ENCODE measurements at regions not wholly inside any gene's neighbourhood (a gene's known extent, or its start where the extent isn't known, plus 50 kb on each side); places are given as distances from the start of the nearest gene placed in this dataset.

- ATAC-seq (ENCODE audit: poor library complexity) (no peak), DNase-seq (no peak)
- intact Hi-C loops (cut with DNase I), result no loop called here
Observed at GRCh38 chr13:62906896-62907295, 1491.2 kb upstream of the PCDH20 start.

GRCh38 chr13:62906469-62906868, 1490.8 kb upstream of the PCDH20 start:
- no peak for DNase-seq
- intact Hi-C loops (cut with DNase I), result no loop called here
- no peak for ATAC-seq (ENCODE audit: poor library complexity)

- DNase-seq (no peak), ATAC-seq (ENCODE audit: poor library complexity) (no peak)
- intact Hi-C loops (cut with DNase I), result no loop called here
Observed at GRCh38 chr13:62887046-62887445, 1471.4 kb upstream of the PCDH20 start.

DNA sequence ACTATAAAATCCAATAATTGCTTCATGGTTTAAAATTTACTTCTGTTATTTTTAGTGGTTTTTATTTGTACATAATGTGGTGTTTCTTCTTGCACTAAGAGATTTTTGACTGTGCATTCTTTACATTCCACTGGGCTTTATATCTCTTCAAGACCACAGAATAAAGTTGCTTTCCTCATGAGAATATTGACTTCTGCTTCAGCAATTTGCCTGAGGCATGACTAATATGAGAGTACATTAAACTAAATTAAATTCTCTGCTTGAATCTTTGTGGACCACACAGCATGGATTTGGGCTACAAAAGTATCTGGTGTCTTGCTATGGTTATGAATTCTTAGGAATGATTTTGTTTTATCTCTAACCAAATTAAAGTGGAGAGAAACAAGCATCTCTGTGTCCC, 1463.4 kb upstream of the PCDH20 start:
- intact Hi-C loops (cut with DNase I), result no loop called here
- no peak for DNase-seq
- ATAC-seq (ENCODE audit: poor library complexity), result no peak

DNA sequence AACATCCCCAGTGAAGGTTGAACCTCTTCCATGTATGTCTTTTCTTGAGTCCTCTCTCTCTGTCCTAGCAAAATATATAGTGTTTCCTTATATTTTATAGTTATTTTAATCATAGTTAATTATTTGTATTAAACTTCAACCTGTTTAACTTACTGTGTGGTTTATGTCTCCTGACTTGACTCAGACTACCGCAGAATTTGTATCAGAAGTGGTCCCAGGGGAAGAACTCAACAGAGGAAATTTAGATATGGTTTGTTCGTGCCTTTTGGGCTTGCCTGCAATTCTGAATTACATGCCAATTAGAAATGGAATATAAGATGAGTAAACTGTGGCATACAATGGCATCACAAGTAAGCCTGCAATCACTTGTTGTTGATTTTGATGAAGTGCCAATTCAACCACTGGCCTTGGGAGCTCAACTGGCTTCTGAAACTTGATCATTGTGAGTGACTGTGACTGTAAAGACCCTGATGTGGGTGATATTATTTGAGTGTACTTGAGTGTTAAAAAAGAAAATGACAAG, 1459.5 kb upstream of the PCDH20 start:
- no peak for ATAC-seq (ENCODE audit: poor library complexity)
- no peak for DNase-seq
- intact Hi-C loops (cut with DNase I), result no loop called here

GRCh38 chr13:62850331-62850730, 1434.7 kb upstream of the PCDH20 start:
- ATAC-seq (ENCODE audit: poor library complexity) (no peak), DNase-seq (no peak)
- intact Hi-C loops (cut with DNase I), result no loop called here

DNA sequence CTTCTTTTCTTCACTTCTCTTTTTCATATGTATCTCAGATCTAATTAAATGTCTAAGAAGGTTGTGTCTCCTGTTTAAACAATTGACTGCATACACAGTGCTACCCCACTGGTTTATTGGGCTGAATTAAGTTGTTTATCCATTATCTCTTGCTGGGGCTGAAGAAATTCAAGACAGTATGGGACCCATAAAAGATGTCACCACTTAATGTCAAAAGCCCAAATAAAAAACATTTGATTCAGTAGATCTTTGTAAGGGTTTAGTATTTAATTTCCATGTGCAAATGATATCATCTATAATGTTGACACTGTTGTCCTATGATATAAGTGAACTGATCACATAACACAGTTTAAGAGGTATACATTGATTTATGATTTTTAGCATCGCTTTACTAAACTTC, 1431.9 kb upstream of the PCDH20 start:
- intact Hi-C loops (cut with DNase I), result no loop called here
- no peak for ATAC-seq (ENCODE audit: poor library complexity)
- no peak for DNase-seq

DNA sequence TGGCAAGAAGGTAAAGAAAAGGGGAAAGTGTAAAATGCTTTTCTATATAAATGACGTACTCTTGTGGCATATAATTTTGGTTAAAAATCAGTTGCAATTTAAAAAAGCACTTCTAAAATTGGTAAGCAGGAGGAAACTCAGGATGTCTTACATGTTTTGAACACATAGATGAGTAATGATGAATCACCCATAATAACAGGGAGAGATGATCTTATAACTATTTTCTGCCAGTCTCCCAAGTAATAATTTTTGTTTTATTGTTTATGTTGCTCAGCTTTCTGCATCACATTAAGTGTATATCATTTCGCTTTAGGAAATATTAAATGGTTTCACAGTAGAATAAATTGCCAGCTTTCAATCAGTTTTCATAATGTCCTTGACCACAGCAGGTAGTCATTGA, 1430.7 kb upstream of the PCDH20 start:
- ATAC-seq (ENCODE audit: poor library complexity) (no peak), DNase-seq (no peak)
- intact Hi-C loops (cut with DNase I), result no loop called here

DNA sequence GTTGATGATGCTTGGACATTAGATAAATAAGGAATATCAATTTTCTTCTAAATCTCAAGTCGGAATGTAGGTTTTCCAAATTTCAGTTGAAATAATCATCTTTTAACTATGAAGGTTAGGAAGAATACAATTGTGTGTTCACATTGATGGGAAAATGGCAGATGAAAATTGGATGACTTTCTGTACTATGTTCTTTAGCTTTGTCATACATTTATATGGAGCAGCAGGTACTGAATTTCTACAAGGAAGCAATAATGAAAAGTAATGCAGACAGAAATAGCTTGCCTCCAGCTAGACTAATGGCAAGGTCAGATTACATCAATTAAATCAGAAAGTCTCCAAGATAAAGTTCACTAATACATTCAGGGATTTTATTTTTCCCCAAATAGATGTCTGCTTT, 1423.7 kb upstream of the PCDH20 start:
- DNase-seq (no peak), ATAC-seq (ENCODE audit: poor library complexity) (no peak)
- intact Hi-C loops (cut with DNase I), result no loop called here

- no peak for ATAC-seq (ENCODE audit: poor library complexity)
- DNase-seq, result no peak
- intact Hi-C loops (cut with DNase I), result no loop called here
Observed at GRCh38 chr13:62838929-62839328, 1423.3 kb upstream of the PCDH20 start.

DNA sequence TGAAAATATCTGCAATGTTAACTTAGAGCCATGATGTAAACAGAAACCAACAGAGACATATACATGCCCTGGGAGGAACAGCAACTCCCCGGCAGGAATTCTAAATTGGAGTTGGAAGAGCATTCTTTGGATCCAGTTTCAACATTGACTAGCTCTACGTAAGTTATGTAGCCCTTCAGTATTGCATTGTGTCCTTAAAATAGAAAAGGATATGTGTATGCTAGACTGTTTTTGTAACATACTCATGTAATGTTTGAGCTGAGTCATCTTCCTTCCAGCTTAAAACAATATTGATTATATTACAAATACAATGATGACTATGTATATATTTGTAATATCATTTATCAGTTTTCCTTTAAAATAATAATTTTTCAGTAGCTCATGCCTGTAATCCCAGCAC, 1422.2 kb upstream of the PCDH20 start:
- no peak for ATAC-seq (ENCODE audit: poor library complexity)
- intact Hi-C loops (cut with DNase I), result no loop called here
- no peak for DNase-seq

DNA sequence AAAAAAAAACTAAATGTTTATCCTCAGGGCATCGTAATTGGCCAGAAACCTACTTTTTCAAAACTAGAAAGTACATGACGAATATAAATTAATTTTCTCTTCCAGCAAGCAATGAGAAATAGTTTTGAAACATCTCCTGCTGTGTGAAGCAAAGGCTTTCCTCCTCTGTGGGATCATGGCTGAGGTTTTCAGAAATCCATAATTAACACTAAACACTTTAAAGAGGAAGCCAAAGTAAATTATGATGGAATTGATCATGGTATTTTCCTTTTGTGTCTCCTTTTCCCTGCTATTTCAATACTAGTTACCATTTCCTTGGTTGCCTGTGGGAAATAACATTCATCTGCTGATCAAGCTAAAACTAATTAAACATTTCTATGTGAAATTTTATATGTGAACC, 1413.8 kb upstream of the PCDH20 start:
- DNase-seq (no peak), ATAC-seq (ENCODE audit: poor library complexity) (no peak)
- intact Hi-C loops (cut with DNase I), result no loop called here

DNA sequence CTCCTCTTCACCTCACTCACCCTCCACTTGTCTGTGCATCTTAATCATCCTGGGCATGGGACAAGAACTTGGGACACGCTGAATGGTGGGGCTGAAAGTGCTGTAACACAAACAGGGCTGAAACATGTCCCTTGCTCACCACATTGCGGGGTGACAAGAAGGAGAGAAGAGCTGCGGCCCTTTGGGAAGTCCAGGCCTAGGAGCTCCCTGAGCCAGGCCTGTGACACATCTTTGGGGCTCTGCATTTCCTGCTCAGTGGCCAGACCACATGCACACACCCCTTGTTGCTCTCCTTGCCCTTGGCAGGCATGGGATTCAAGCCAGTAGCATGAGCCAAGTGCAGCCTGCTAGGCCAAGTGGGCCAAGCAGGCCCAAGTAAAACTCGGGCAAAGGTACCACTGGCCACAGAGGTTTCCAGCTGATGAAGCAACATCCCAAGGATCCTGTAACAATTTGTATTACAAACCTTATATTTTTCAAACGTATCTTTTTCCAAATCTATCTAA, 1384.3 kb upstream of the PCDH20 start:
- ATAC-seq (ENCODE audit: poor library complexity) (no peak), DNase-seq (peak; percentile 33)
- intact Hi-C loops (cut with DNase I), result no loop called here

DNA sequence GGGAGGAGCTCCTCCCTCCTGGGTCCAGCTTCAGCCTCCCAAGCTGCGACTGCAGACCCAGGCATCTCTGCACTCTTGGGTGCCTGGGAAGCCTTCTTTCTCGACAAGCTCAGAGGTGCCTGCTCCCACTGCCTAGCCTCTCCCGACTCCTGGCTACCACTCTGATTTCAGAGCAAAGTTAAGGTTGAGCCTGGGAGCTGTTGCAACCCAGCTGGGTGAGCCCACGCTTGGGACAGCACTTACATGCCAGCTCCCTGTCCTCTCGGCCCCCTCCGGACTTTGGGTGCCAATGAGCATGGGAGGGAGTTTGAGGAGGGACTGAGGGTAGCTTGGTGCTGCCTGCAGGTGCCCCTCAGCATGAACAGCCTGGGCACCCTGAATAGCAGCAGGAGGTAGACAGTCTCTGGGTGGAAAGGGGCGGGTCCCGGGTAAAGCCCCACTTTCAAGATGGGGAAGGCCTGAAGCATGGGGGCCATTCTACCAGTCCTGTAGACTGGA, 1383.4 kb upstream of the PCDH20 start:
- peak; percentile 24 for DNase-seq

GRCh38 chr13:62793850-62794249, 1378.2 kb upstream of the PCDH20 start:
- ATAC-seq (ENCODE audit: poor library complexity) (no peak), DNase-seq (no peak)
- intact Hi-C loops (cut with DNase I), result no loop called here

More for the DNA sequence above, 1383.4 kb upstream of the PCDH20 start:
- no peak for ATAC-seq (ENCODE audit: poor library complexity)
- intact Hi-C loops (cut with DNase I), result no loop called here

- ATAC-seq (ENCODE audit: poor library complexity) (no peak), DNase-seq (no peak)
- intact Hi-C loops (cut with DNase I), result no loop called here
Observed at GRCh38 chr13:62781866-62782265, 1366.2 kb upstream of the PCDH20 start.

DNA sequence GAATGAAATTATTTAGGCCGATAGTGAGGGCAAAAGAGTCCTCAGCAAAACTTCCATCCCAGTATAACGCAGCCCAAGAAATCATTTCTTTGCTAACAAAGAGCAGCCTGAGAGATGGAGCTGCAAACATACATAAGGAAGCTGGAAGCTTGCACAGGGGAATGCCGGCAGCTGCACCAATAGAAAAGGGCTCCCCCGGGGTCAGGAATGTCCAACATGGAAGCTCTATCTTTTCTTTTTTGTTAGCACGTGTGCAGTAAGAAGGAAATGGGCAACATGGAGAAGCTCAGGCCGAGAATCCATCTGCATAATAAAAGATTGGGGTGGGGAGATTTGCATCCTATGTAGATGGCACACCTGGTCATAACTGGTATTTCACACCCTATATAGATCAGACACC, 1363.5 kb upstream of the PCDH20 start:
- ATAC-seq (ENCODE audit: poor library complexity) (no peak), DNase-seq (no peak)
- intact Hi-C loops (cut with DNase I), result no loop called here

- intact Hi-C loops (cut with DNase I), result no loop called here
- no peak for ATAC-seq (ENCODE audit: poor library complexity)
- DNase-seq, result no peak
Observed at GRCh38 chr13:62767473-62767872, 1351.8 kb upstream of the PCDH20 start.

DNA sequence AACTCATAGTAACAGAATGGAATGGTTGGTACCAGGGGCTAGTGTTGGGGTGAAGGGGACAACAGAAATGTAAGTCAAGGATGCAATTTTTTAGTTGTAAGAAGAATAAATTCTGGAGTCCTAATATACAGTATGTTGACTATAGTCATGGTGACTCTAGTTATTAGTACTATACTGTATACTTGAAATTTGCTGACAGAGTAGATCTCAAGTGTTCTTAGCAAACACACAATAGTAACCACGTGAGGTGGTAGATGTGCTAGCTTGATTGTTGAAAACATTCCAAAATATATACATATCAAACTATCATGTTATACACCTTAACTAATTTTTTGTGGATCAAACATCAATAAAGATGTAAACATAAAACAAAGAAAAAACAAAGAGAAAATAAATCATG, 1345.1 kb upstream of the PCDH20 start:
- no peak for ATAC-seq (ENCODE audit: poor library complexity)
- DNase-seq, result no peak
- intact Hi-C loops (cut with DNase I), result no loop called here

DNA sequence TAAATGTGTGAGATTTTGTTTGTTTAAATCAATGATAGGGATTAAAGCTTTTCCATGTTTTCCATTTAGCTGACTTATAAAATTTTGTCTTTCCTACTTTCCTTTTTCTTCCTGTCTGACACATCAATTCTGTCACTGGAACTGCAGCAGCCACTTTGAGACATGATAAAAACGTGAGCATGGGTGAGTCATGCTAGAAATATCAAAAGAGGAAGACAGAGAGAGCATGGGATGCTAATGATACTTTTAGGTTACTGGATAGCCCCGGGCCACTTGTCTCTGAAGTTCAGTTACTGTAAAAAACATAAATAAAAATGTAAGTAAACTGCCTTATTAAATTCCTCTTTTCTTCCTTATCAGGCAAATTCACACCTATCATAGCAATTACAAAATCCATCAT, 1332.0 kb upstream of the PCDH20 start:
- ATAC-seq (ENCODE audit: poor library complexity), result no peak
- intact Hi-C loops (cut with DNase I), result no loop called here

GRCh38 chr13:62747152-62747551, 1331.5 kb upstream of the PCDH20 start:
- DNase-seq (no peak), ATAC-seq (ENCODE audit: poor library complexity) (no peak)
- intact Hi-C loops (cut with DNase I), result no loop called here

More for the DNA sequence above, 1332.0 kb upstream of the PCDH20 start:
- no peak for DNase-seq
